ENCODE measurements at regions not wholly inside any gene's neighbourhood (a gene's known extent, or its start where the extent isn't known, plus 50 kb on each side); places are given as distances from the start of the nearest gene placed in this dataset.

DNA sequence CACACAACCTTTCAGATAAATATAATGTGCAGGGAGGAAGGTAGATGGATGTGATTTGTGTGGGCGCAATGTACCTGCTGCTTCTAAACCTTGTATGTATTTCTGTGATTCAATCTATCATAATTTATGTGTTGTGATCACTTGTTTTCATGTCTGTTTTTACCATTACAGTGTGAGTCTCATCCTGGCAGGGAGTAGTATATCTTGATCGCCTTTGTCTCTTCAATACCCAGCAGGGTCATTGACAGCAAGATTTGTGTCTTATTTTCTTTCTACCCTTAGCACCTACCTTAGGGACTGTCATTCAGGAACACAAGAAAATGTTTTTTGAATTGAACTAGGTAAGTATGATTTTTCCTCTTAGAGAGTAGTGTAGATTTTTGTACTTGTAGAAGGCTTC is 83.7 kb upstream of the SELENOK start:
- H3K27ac Mint-ChIP-seq = no peak overlapping the region
- Histone ChIP-seq H3K9me3 (ENCODE audit: control insufficient read depth in 1 of 2, insufficient read depth in 1 of 2, low read length in 2 of 2) (peaks cover 18 to 28% of the 10 kb centered on the region in 2 experiments), H3K27me3 (ENCODE audit: control insufficient read depth in 1 of 2, insufficient read depth in 2 of 2, low read length in 2 of 2) (no peaks in the 10 kb centered on the region), H3K36me3 (ENCODE audit: insufficient read depth, low read length) (no peaks in the 10 kb centered on the region), H3K4me3 (ENCODE audit: low read length) (no peak overlapping the region), H3K27ac (ENCODE audit: low read depth in 1 of 2, low read length in 2 of 2) (no peak overlapping the region), H3K4me1 (ENCODE audit: insufficient read depth, low read length) (no peaks in the 10 kb centered on the region)
- intact Hi-C loops (cut with DNase I, micrococcal nuclease) = no loop called here
- peaks cover 17% of the 10 kb centered on the region for H3K27me3 Mint-ChIP-seq
- no peak overlapping the region for H3K4me3 Mint-ChIP-seq
- ATAC-seq (ENCODE audit: poor library complexity) (no peak), DNase-seq (no peak)
- ChIA-PET CTCF (no interaction called here), POLR2A (no interaction called here)
- no peaks in the 10 kb centered on the region for H3K36me3 Mint-ChIP-seq (ENCODE audit: low read depth)
- H3K4me1 Mint-ChIP-seq (ENCODE audit: low read depth) = no peaks in the 10 kb centered on the region
- TF ChIP-seq, protein P1, sequence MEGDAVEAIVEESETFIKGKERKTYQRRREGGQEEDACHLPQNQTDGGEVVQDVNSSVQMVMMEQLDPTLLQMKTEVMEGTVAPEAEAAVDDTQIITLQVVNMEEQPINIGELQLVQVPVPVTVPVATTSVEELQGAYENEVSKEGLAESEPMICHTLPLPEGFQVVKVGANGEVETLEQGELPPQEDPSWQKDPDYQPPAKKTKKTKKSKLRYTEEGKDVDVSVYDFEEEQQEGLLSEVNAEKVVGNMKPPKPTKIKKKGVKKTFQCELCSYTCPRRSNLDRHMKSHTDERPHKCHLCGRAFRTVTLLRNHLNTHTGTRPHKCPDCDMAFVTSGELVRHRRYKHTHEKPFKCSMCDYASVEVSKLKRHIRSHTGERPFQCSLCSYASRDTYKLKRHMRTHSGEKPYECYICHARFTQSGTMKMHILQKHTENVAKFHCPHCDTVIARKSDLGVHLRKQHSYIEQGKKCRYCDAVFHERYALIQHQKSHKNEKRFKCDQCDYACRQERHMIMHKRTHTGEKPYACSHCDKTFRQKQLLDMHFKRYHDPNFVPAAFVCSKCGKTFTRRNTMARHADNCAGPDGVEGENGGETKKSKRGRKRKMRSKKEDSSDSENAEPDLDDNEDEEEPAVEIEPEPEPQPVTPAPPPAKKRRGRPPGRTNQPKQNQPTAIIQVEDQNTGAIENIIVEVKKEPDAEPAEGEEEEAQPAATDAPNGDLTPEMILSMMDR (IDR thresholded peaks at IDR 0.05) = no peak
- peaks cover 21% of the 10 kb centered on the region for H3K9me3 Mint-ChIP-seq

DNA sequence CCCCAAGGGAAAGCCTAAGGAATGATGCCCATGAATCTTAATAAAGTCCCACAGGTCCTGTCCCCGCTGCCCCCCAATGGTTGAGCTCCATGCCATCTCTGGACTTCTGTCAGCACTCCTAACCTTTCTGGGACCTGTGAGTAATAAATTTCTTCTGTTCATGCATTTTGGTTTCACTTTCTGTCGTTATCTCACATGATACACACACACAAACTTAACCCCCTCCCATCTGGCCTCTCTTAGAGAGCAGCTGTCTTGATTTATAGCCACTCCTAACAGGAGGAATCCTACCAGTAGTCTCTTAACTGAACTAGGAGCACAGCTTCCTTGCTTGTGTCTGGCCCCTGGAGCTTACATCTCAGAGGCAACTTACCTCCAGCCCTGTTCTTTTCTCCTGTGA is 82.7 kb upstream of the SELENOK start:
- no peak for ATAC-seq (ENCODE audit: poor library complexity)
- ChIA-PET CTCF (no interaction called here), POLR2A (no interaction called here)
- H3K27ac ChIP-seq (ENCODE audit: low read depth in 1 of 2, low read length in 2 of 2) = no peak overlapping the region
- H3K9me3 ChIP-seq (ENCODE audit: control insufficient read depth in 1 of 2, insufficient read depth in 1 of 2, low read length in 2 of 2) = peaks cover 18 to 28% of the 10 kb centered on the region in 2 experiments
- Mint-ChIP-seq H3K9me3 (peaks cover 21% of the 10 kb centered on the region), H3K27me3 (peaks cover 11% of the 10 kb centered on the region), H3K4me3 (no peak overlapping the region), H3K36me3 (ENCODE audit: low read depth) (no peaks in the 10 kb centered on the region), H3K27ac (no peak overlapping the region), H3K4me1 (ENCODE audit: low read depth) (no peaks in the 10 kb centered on the region)
- intact Hi-C loops (cut with DNase I, micrococcal nuclease) = no loop called here
- no peak overlapping the region for H3K4me3 ChIP-seq (ENCODE audit: low read length)
- TF ChIP-seq, protein P1 (IDR thresholded peaks at IDR 0.05) = no peak
- H3K4me1 ChIP-seq (ENCODE audit: insufficient read depth, low read length) = no peaks in the 10 kb centered on the region
- no peak for DNase-seq
- H3K27me3 ChIP-seq (ENCODE audit: control insufficient read depth in 1 of 2, insufficient read depth in 2 of 2, low read length in 2 of 2) = no peaks in the 10 kb centered on the region
- no peaks in the 10 kb centered on the region for H3K36me3 ChIP-seq (ENCODE audit: insufficient read depth, low read length)

DNA sequence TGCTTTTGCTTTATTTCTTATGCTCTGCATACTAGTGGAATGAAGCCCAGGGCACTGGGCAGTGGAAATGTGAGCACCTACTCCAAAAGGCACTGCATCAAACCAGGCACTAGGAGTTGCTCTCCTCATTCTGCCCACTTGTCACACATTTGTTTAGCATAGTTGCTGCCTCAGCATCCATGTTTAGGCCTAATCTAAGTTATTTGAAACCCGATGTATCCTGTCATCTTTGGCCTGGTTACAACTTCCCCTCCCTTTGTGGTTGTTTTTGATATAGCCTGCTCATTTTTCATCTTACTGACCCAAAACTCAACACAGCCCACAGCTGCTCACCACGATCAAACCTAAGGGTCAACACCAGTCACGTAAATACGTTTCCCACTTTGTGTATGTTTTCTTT is 82.2 kb upstream of the SELENOK start:
- H3K27me3 Mint-ChIP-seq = peaks cover 11% of the 10 kb centered on the region
- no peaks in the 10 kb centered on the region for H3K4me1 Mint-ChIP-seq (ENCODE audit: low read depth)
- ATAC-seq (ENCODE audit: poor library complexity) (no peak), DNase-seq (no peak)
- Histone ChIP-seq H3K36me3 (ENCODE audit: insufficient read depth, low read length) (no peaks in the 10 kb centered on the region), H3K9me3 (ENCODE audit: control insufficient read depth in 1 of 2, insufficient read depth in 1 of 2, low read length in 2 of 2) (peaks cover 18 to 28% of the 10 kb centered on the region in 2 experiments), H3K27ac (ENCODE audit: low read depth in 1 of 2, low read length in 2 of 2) (no peak overlapping the region), H3K4me1 (ENCODE audit: insufficient read depth, low read length) (no peaks in the 10 kb centered on the region), H3K4me3 (ENCODE audit: low read length) (no peak overlapping the region), H3K27me3 (ENCODE audit: control insufficient read depth in 1 of 2, insufficient read depth in 2 of 2, low read length in 2 of 2) (no peaks in the 10 kb centered on the region)
- peaks cover 21% of the 10 kb centered on the region for H3K9me3 Mint-ChIP-seq
- intact Hi-C loops (cut with DNase I, micrococcal nuclease) = no loop called here
- no peaks in the 10 kb centered on the region for H3K36me3 Mint-ChIP-seq (ENCODE audit: low read depth)
- H3K4me3 Mint-ChIP-seq = no peak overlapping the region
- TF ChIP-seq, protein P1 (IDR thresholded peaks at IDR 0.05) = no peak
- H3K27ac Mint-ChIP-seq = no peak overlapping the region
- POLR2A ChIA-PET = no interaction called here
- CTCF ChIA-PET = no interaction called here

Measured in CD4-positive, alpha-beta T cell (primary cell).